DND-41 (cell line): ENCODE measurements at regions not wholly inside any gene's neighbourhood (a gene's known extent, or its start where the extent isn't known, plus 50 kb on each side); places are given as distances from the start of the nearest gene placed in this dataset.

Experiments used
- ATAC-seq: fragments of 200-7000 bp; cut with Tn5 transposase; 3 replicates; pipeline ENCODE4 v1.9.1; 2021; ENCODE audit warnings: low read depth; ENCODE audit not compliant: insufficient read depth
- DNase-seq: peaks from one replicate; pipeline ENCODE4 v3.0.0-alpha.2; 2020
- H2AFZ ChIP-seq: 2 replicates; pipeline ENCODE4 v1.6.0; 2012; ENCODE audit warnings: low read depth, low read length
- H3K27ac ChIP-seq: 2 replicates; pipeline ENCODE4 v1.5.1; 2012; ENCODE audit warnings: low read length, inconsistent platforms
- H3K27me3 ChIP-seq: fragments of 200-600 bp; sonication (generic); 2 replicates; pipeline ENCODE4 v1.6.0; 2012; ENCODE audit warnings: low read length, mild to moderate bottlenecking, inconsistent platforms; ENCODE audit not compliant: insufficient read depth, poor library complexity
- H3K36me3 ChIP-seq: 2 replicates; pipeline ENCODE4 v1.5.1; 2012; ENCODE audit warnings: low read length, inconsistent platforms; ENCODE audit not compliant: insufficient read depth
- H3K4me1 ChIP-seq: 2 replicates; pipeline ENCODE4 v1.5.1; 2012; ENCODE audit warnings: mild to moderate bottlenecking, low read length; ENCODE audit not compliant: insufficient read depth
- H3K4me2 ChIP-seq: 2 replicates; pipeline ENCODE4 v1.6.0; 2012; ENCODE audit warnings: mild to moderate bottlenecking, moderate library complexity, low read length, inconsistent platforms; ENCODE audit not compliant: insufficient read depth
- H3K4me3 ChIP-seq, 2 experiments: fragments of 200-600 bp in 1 of 2; shearing (Covaris generic) in 1 of 2; 2 replicates each; pipeline ENCODE4 v1.5.1; 2012 to 2016; ENCODE audit warnings: inconsistent platforms in 2 of 2, low read length in 2 of 2, mild to moderate bottlenecking in 2 of 2, low read depth in 1 of 2, moderate library complexity in 1 of 2
- H3K79me2 ChIP-seq: 2 replicates; pipeline ENCODE4 v1.6.0; 2012; ENCODE audit warnings: low read length, inconsistent platforms; ENCODE audit not compliant: insufficient read depth
- H3K9ac ChIP-seq: 2 replicates; pipeline ENCODE4 v1.6.0; 2012; ENCODE audit warnings: low read depth, mild to moderate bottlenecking, inconsistent platforms, low read length, moderate library complexity
- H3K9me3 ChIP-seq: 2 replicates; pipeline ENCODE4 v1.5.1; 2012; ENCODE audit warnings: low read length, moderate library complexity, mild to moderate bottlenecking, inconsistent platforms; ENCODE audit not compliant: insufficient read depth, severe bottlenecking
- H4K20me1 ChIP-seq: 2 replicates; pipeline ENCODE4 v1.6.0; 2012; ENCODE audit warnings: low read length; ENCODE audit not compliant: insufficient read depth
- CTCF ChIP-seq: IDR thresholded peaks from 2 replicates; pipeline ENCODE4 v1.5.1; 2012; ENCODE audit warnings: borderline replicate concordance, low read length, moderate library complexity, mild to moderate bottlenecking; ENCODE audit not compliant: poor library complexity, severe bottlenecking; ENCODE audit errors: extremely low read depth
- EZH2 ChIP-seq: IDR thresholded peaks from 3 replicates; pipeline ENCODE4 v1.6.1; 2012; ENCODE audit warnings: borderline replicate concordance, low read depth, mild to moderate bottlenecking, moderate library complexity, low read length, inconsistent platforms; ENCODE audit not compliant: severe bottlenecking

- DNase-seq (no peak), ATAC-seq (no peak)
- peaks cover 37% of the 10 kb centered on the region for H3K4me1 ChIP-seq
- TF ChIP-seq CTCF (no peak), EZH2 (no peak)
- H3K4me3 ChIP-seq: no peak overlapping the region
- no peaks in the 10 kb centered on the region for H3K27me3 ChIP-seq
- no peak overlapping the region for H3K9ac ChIP-seq
- no peaks in the 10 kb centered on the region for H4K20me1 ChIP-seq
- H2AFZ ChIP-seq: no peak overlapping the region
- H3K9me3 ChIP-seq: peaks cover 4% of the 10 kb centered on the region
- no peaks in the 10 kb centered on the region for H3K79me2 ChIP-seq
- no peak overlapping the region for H3K4me2 ChIP-seq
- no peak overlapping the region for H3K27ac ChIP-seq
- no peaks in the 10 kb centered on the region for H3K36me3 ChIP-seq
Measured at GRCh38 chr1:14362331-14362730, 236.2 kb upstream of the KAZN start.

GRCh38 chr1:14363036-14363590 lies 235.4 kb upstream of the KAZN start:
- Histone ChIP-seq H4K20me1 (no peaks in the 10 kb centered on the region), H3K4me1 (peaks cover 38% of the 10 kb centered on the region), H3K4me2 (no peak overlapping the region), H3K9ac (no peak overlapping the region), H3K9me3 (peaks cover 4% of the 10 kb centered on the region), H3K27ac (no peak overlapping the region), H3K4me3 (no peak overlapping the region), H3K36me3 (no peaks in the 10 kb centered on the region), H3K27me3 (no peaks in the 10 kb centered on the region), H2AFZ (no peak overlapping the region; the same call in 1 of the 2 replicates), H3K79me2 (no peaks in the 10 kb centered on the region)
- DNase-seq (no peak), ATAC-seq (no peak)
- TF ChIP-seq CTCF (no peak), EZH2 (no peak)

- TF ChIP-seq CTCF (peak; percentile 55), EZH2 (no peak)
- no peak overlapping the region for H3K27ac ChIP-seq
- H2AFZ ChIP-seq: no peak overlapping the region; the same call in 1 of the 2 replicates
- H3K36me3 ChIP-seq: no peaks in the 10 kb centered on the region
- no peak overlapping the region for H3K4me2 ChIP-seq
- no peak overlapping the region for H3K9ac ChIP-seq
- H3K79me2 ChIP-seq: no peaks in the 10 kb centered on the region
- H3K4me1 ChIP-seq: peaks cover 46% of the 10 kb centered on the region
- no peaks in the 10 kb centered on the region for H3K27me3 ChIP-seq
- ATAC-seq (peak; percentile 65), DNase-seq (peak; percentile 50)
- no peak overlapping the region for H3K4me3 ChIP-seq
- H4K20me1 ChIP-seq: no peaks in the 10 kb centered on the region
- peaks cover 4% of the 10 kb centered on the region for H3K9me3 ChIP-seq
Measured at GRCh38 chr1:14363707-14364413, 234.6 kb upstream of the KAZN start.
